ENCODE measurements at regions not wholly inside any gene's neighbourhood (a gene's known extent, or its start where the extent isn't known, plus 50 kb on each side); places are given as distances from the start of the nearest gene placed in this dataset. TPM values are rescaled to one million over a fixed set of nuclear protein-coding genes. Genes with fewer than 3 reads are reported as not detected.

DNA sequence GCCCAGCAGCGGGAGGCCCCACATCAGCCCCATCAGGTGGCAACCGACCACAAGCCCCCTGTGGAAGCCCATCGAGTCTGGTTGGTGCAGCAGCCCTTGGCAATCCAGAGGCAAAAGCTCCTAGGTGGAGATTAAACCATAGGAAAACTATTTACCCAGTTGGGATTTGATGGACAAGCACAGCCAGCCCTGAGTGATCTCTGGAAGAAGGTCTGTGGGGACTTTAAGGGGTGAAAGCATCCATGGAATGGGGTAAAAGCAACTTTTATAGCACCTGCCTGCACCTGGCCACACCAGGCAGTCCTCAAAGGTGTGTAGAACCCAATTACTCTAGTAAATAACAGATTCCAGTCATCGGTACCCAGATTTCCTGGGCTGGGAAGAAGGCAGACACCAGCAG is 206.3 kb downstream of the IGSF11 start:
- no peak for DNase-seq
- Mint-ChIP-seq H3K9me3 (no peaks in the 10 kb centered on the region), H3K27me3 (peaks cover 10% of the 10 kb centered on the region), H3K36me3 (no peaks in the 10 kb centered on the region), H3K27ac (no peak overlapping the region), H3K4me1 (no peaks in the 10 kb centered on the region), H3K4me3 (no peak overlapping the region)
- POLR2A ChIA-PET, result no interaction called here
- no peak for ATAC-seq (ENCODE audit: low read depth)

- Mint-ChIP-seq H3K9me3 (no peaks in the 10 kb centered on the region), H3K27me3 (peaks cover 31% of the 10 kb centered on the region), H3K36me3 (no peaks in the 10 kb centered on the region), H3K27ac (no peak overlapping the region), H3K4me1 (no peaks in the 10 kb centered on the region), H3K4me3 (no peak overlapping the region)
- POLR2A ChIA-PET, result no interaction called here
- DNase-seq (no peak), ATAC-seq (ENCODE audit: low read depth) (no peak)
Measured at GRCh38 chr3:118833075-118833474, 201.6 kb downstream of the IGSF11 start.

DNA sequence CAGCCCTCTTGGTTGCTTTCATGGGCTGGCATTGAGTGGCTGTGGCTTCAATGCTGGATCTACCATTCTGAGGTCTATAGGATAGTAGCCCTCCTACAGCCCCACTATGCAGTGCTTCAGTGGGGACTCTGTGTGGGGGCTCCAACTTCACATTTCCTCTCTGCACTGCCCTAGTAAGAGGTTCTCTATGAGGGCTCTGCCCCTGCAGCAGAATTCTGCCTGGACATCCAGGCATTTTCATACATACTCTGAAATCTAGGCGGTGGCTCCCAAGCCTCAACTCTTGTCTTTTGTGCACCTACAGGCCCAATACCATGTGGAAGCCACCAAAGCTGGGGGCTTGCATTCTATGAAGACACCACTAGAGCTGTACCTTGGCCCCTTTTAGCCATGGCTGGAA is 195.8 kb downstream of the IGSF11 start:
- POLR2A ChIA-PET, result no interaction called here
- H3K4me1 Mint-ChIP-seq, result no peaks in the 10 kb centered on the region
- H3K27me3 Mint-ChIP-seq, result peaks cover 16% of the 10 kb centered on the region
- no peak overlapping the region for H3K27ac Mint-ChIP-seq
- peaks cover 15% of the 10 kb centered on the region for H3K9me3 Mint-ChIP-seq
- no peak for DNase-seq
- ATAC-seq (ENCODE audit: low read depth), result no peak
- H3K36me3 Mint-ChIP-seq, result peaks cover 2% of the 10 kb centered on the region
- H3K4me3 Mint-ChIP-seq, result no peak overlapping the region

DNA sequence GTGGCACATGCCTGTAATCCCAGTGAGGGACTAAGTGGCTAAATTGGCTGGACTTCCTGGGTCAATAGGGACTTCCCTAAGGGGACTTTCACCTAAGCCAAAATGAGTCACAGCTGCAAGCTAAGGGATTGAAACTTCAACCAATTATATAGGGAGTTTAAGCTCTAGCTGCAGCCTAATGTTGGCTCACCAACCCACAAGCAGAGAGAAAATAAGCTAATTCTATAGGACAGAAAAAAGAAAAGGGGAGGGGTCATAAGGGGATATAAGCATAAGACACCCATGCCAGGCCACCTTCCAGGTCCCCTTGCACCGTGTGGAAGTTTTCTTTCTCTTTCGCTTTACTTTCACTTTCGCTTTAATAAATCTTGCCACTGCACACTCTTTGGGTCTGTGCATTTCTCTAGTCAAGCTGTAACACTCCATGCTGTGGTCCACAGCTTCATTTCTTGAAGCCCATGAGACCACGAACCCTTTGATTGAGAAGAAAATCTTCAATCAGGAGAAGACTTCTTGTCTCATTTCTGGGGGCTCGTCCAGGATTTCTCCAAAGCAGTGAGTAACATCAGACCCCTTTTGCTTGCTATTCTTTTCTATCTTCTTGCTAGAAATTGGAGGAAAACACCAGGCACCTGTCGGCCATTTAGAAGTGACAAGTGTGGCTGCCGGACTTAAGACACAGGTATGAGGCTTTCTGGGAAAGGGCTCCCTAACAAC is 192.3 kb downstream of the IGSF11 start:
- Mint-ChIP-seq H3K4me1 (no peaks in the 10 kb centered on the region), H3K9me3 (peaks cover 15% of the 10 kb centered on the region), H3K27ac (no peak overlapping the region), H3K27me3 (peaks cover 2% of the 10 kb centered on the region), H3K36me3 (peaks cover 2% of the 10 kb centered on the region), H3K4me3 (no peak overlapping the region)
- POLR2A ChIA-PET, result no interaction called here
- no peak for ATAC-seq (ENCODE audit: low read depth)
- no peak for DNase-seq

GRCh38 chr3:118846176-118846575 is 188.5 kb downstream of the IGSF11 start:
- Mint-ChIP-seq H3K9me3 (peaks cover 6% of the 10 kb centered on the region), H3K4me3 (no peak overlapping the region), H3K4me1 (no peaks in the 10 kb centered on the region), H3K27ac (no peak overlapping the region), H3K27me3 (peaks cover 2% of the 10 kb centered on the region), H3K36me3 (no peaks in the 10 kb centered on the region)
- ATAC-seq (ENCODE audit: low read depth), result no peak
- DNase-seq, result no peak
- POLR2A ChIA-PET, result no interaction called here

Small RNA genes in the stretch of these regions (microRNA-seq; reads per million reads assigned to microRNA genes)
- not detected for gene MIR4447
